LHCN-M2 (cell line): ENCODE measurements at regions not wholly inside any gene's neighbourhood (a gene's known extent, or its start where the extent isn't known, plus 50 kb on each side); places are given as distances from the start of the nearest gene placed in this dataset.

Source experiments
- DNase-seq: peaks from one replicate; pipeline ENCODE4 v3.0.0-alpha.2; 2012; ENCODE audit warnings: low read depth

GRCh38 chr1:88060112-88060673 is 623.9 kb upstream of the PKN2 start:
- DNase-seq, result no peak

- no peak for DNase-seq
Measured at GRCh38 chr1:88060750-88061491, 623.2 kb upstream of the PKN2 start.

- peak; percentile 45 for DNase-seq
Measured at GRCh38 chr1:88061492-88062177, 622.4 kb upstream of the PKN2 start.

GRCh38 chr1:88062650-88063153 is 621.4 kb upstream of the PKN2 start:
- no peak for DNase-seq

- no peak for DNase-seq
Measured at GRCh38 chr1:88063605-88064004, 620.5 kb upstream of the PKN2 start.

- no peak for DNase-seq
Measured at GRCh38 chr1:88068407-88068960, 615.6 kb upstream of the PKN2 start.

- DNase-seq, result no peak
Measured at GRCh38 chr1:88070956-88071355, 613.1 kb upstream of the PKN2 start.

GRCh38 chr1:88074661-88075060 is 609.4 kb upstream of the PKN2 start:
- DNase-seq, result no peak

- no peak for DNase-seq
Measured at GRCh38 chr1:88075813-88076212, 608.3 kb upstream of the PKN2 start.

GRCh38 chr1:88079036-88079435 is 605.0 kb upstream of the PKN2 start:
- no peak for DNase-seq

GRCh38 chr1:88080875-88081274 is 603.2 kb upstream of the PKN2 start:
- no peak for DNase-seq

GRCh38 chr1:88088481-88088880 is 595.6 kb upstream of the PKN2 start:
- DNase-seq, result no peak

GRCh38 chr1:88089961-88090360 is 594.1 kb upstream of the PKN2 start:
- no peak for DNase-seq

- DNase-seq, result no peak
Measured at GRCh38 chr1:88098881-88099280, 585.2 kb upstream of the PKN2 start.

- DNase-seq, result no peak
Measured at GRCh38 chr1:88101041-88101440, 583.0 kb upstream of the PKN2 start.

GRCh38 chr1:88104236-88104635 is 579.8 kb upstream of the PKN2 start:
- no peak for DNase-seq

- no peak for DNase-seq
Measured at GRCh38 chr1:88104886-88105285, 579.2 kb upstream of the PKN2 start.

- no peak for DNase-seq
Measured at GRCh38 chr1:88111816-88112215, 572.3 kb upstream of the PKN2 start.

GRCh38 chr1:88117597-88117996 is 566.5 kb upstream of the PKN2 start:
- DNase-seq, result no peak

- DNase-seq, result no peak
Measured at GRCh38 chr1:88118176-88118845, 565.8 kb upstream of the PKN2 start.

GRCh38 chr1:88124614-88125013 is 559.5 kb upstream of the PKN2 start:
- DNase-seq, result no peak

GRCh38 chr1:88126467-88126866 is 557.6 kb upstream of the PKN2 start:
- DNase-seq, result no peak
